Anterior cingulate cortex (tissue), 58 donors: ENCODE measurements at regions not wholly inside any gene's neighbourhood (a gene's known extent, or its start where the extent isn't known, plus 50 kb on each side); places are given as distances from the start of the nearest gene placed in this dataset.

ENCODE experiments used
- DNase-seq, 58 donors: peaks; one replicate each; lab custom pipeline; 2025; lab: John Stamatoyannopoulos, UW

DNA sequence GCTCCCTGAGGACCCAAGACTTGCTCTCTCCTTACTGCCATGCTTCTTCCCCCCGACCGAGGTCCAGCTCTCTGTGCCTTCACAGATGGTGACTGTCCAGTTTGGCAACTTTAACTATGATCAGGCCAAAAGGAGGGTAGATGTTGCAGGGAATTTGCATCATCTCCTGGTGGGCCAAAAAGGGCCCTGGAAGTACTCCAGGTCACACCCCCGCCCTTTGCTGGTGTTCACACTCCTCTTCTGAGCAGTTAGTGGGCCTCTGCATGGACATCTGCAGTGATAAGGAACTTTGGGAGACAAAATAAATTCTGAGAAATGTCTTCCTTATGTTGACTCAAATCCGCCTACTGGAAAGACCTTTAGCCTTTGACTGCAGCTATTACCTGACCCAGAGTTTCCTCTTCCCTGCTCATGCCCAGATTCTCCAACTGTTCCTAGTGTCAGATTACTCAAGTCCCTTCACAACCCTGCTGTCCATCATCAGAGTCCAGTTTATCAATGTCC, 234.4 kb downstream of the LOXHD1 start:
- no peak for DNase-seq

DNA sequence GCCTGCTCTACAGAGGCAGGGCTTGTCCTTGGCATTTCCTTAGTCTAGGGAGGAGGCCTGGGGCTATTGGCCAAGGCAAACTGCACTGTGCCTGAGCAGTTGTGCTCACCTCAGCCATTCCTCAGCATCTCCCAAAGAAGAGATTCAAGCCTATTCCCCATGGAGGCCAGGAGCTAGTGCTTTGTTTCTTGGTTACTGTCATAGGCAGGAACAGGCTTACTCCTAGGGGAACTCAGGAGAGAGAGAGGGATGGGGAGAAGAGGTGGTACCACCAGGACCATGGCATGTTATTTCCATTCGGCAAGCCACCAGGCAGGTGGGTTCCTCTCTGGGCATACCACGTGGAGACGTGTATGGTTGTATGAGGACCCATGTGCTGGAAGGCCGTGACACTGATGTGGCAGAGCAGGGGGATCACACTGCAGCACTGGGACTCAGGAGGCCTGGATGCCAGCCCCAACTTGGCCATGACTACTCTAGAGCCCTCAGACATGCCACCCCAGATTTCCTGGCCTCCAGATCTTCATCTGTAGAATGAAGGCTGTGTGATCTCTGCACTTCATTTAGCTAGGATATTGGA, 233.7 kb downstream of the LOXHD1 start:
- DNase-seq = no peak

DNA sequence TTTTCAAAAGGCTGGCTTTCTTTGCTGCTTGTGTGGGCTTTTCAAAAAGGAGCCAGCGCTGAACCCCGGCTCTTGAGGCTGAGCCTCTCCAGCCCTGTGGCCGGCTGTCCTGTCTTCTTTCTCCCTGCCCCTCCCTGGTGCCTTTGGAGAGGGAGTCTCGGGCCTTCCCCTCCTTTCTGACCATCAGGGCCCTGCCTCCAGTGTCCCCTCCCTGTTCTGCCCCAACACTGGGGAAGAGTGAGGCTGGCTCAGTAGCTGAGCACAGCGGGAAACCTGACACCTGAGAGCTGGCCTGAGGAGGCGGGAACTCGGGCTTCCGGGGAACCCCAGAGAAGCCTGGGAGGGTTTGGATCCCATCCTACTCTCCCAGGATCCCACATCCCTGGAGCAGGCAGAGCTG, 232.1 kb downstream of the LOXHD1 start:
- DNase-seq = no peak

DNA sequence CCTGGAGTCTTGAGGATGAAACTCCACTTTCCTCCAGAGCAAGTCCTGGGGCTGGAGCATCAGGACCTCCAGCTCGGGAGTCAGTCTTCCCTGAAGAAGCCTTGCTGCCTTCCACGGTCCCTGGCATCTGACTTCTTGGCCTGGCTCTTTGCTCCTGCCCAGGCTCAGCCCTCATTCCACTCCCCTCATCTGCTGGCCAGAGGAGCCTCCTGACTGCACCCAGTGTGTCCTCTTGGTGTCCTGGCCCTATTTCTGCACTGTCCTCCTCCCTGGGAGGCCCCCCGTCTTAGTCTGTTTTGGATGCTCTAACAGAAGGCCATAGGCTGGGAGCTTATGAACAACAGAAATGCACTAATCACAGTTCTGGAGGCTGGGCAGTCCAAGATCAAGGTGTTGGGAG, 231.5 kb downstream of the LOXHD1 start:
- no peak for DNase-seq

DNA sequence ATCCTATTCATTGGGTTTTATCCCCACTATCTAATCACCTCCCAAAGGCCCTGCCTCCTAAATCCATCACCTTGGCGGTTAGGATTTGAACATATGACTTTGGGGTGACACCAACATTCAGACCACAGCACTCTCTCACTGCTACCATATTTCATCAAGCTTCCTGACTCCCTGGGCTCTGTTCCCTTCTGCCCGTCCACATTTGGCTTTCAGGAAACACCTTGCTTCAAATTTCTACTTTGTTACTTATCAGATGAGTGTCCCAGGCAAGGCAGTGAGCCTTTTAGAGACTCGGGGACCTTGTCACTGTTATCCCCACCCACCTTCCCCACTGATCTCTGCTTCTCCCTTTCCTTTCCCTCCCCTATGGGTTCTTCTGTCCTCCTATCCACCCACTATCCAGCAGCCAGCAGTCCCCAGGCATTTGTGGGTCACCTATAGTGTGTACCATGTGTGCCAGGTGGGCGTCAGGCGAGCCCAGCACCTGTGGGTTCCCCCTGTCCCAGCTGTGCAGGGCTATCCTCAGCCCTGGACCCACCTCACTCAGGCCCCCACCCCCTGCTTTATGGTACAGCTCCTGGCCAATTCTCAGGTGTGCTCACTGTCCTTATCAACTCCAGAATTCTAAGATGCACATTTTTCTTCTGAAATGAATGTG, 230.9 kb downstream of the LOXHD1 start:
- DNase-seq = no peak

DNA sequence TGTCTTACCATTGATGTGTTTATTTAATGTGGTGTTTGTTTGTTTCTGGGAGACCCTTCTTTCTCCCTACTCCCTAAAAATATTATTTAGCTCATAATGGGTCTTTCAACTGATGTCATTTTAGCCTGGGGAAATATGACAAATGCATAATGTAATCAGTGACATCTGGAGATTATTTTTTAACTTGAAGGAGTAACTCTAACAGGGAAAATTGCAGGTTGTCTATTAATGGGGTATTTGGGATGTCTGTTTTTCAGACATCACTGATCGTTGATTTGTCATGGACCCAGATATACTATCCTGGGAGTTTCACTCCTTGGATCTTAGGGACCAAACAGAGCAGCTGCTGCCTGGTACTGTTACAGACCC, 230.4 kb downstream of the LOXHD1 start:
- DNase-seq = no peak
